ENCODE measurements at regions not wholly inside any gene's neighbourhood (a gene's known extent, or its start where the extent isn't known, plus 50 kb on each side); places are given as distances from the start of the nearest gene placed in this dataset.

- Histone ChIP-seq H4K20me1 (ENCODE audit: insufficient read depth) (no peaks in the 10 kb centered on the region), H3K36me3 (ENCODE audit: insufficient read depth, low read length) (no peaks in the 10 kb centered on the region), H2AFZ (ENCODE audit: low read depth, low read length) (no peak overlapping the region), H3K27ac (ENCODE audit: low read length) (no peak overlapping the region), H3K9me2 (ENCODE audit: insufficient read depth, low read length) (no peaks in the 10 kb centered on the region), H3K9me3 (ENCODE audit: low read length) (no peaks in the 10 kb centered on the region), H3K79me2 (replicated peaks; ENCODE audit: insufficient read depth, low read length) (no peaks in the 10 kb centered on the region), H3F3A (ENCODE audit: insufficient read depth, low read length, poor library complexity, severe bottlenecking) (no peaks in the 10 kb centered on the region), H3K27me3 (ENCODE audit: insufficient read depth, low read depth, low read length) (no peaks in the 10 kb centered on the region), H3K4me3 (ENCODE audit: low read length) (no peak overlapping the region), H3K9ac (ENCODE audit: low read length) (no peak overlapping the region), H3K4me2 (ENCODE audit: low read length) (no peak overlapping the region)
- TF ChIP-seq MXI1 (conservative IDR thresholded peaks at IDR 0.05; ENCODE audit: poor library complexity, severe bottlenecking) (no peak), EZH2 (IDR thresholded peaks at IDR 0.05; ENCODE audit: borderline replicate concordance, insufficient read depth, low read length, poor library complexity, severe bottlenecking) (no peak), EP300 (conservative IDR thresholded peaks at IDR 0.05; ENCODE audit: poor library complexity, severe bottlenecking) (no peak), REST (IDR thresholded peaks at IDR 0.05; ENCODE audit: borderline replicate concordance) (no peak), CTCF (IDR thresholded peaks at IDR 0.05; ENCODE audit: poor library complexity, severe bottlenecking) (no peak), RAD21 (conservative IDR thresholded peaks at IDR 0.05) (no peak), SMC3 (conservative IDR thresholded peaks at IDR 0.05; ENCODE audit: poor library complexity) (no peak), POLR2AphosphoS5 (IDR thresholded peaks at IDR 0.05) (no peak), TAF1 (IDR thresholded peaks at IDR 0.05; ENCODE audit: low read depth) (no peak)
Observed at GRCh38 chr5:142391058-142391845, 66.4 kb upstream of the SPRY4 start.

- Histone ChIP-seq H3K4me2 (ENCODE audit: low read length) (no peak overlapping the region), H3K27me3 (ENCODE audit: insufficient read depth, low read depth, low read length) (no peaks in the 10 kb centered on the region), H3F3A (ENCODE audit: insufficient read depth, low read length, poor library complexity, severe bottlenecking) (no peaks in the 10 kb centered on the region), H3K27ac (ENCODE audit: low read length) (no peak overlapping the region), H3K36me3 (ENCODE audit: insufficient read depth, low read length) (no peaks in the 10 kb centered on the region), H3K9me2 (ENCODE audit: insufficient read depth, low read length) (no peaks in the 10 kb centered on the region), H3K4me3 (ENCODE audit: low read length) (no peak overlapping the region), H3K9ac (ENCODE audit: low read length) (no peak overlapping the region), H3K9me3 (ENCODE audit: low read length) (no peaks in the 10 kb centered on the region), H3K79me2 (replicated peaks; ENCODE audit: insufficient read depth, low read length) (no peaks in the 10 kb centered on the region), H4K20me1 (ENCODE audit: insufficient read depth) (no peaks in the 10 kb centered on the region), H2AFZ (ENCODE audit: low read depth, low read length) (no peak overlapping the region)
- no peak for TF ChIP-seq CTCF (IDR thresholded peaks at IDR 0.05; ENCODE audit: poor library complexity, severe bottlenecking)
- TF ChIP-seq POLR2AphosphoS5 (IDR thresholded peaks at IDR 0.05), result no peak
- TF ChIP-seq TAF1 (IDR thresholded peaks at IDR 0.05; ENCODE audit: low read depth), result no peak
- TF ChIP-seq EP300 (conservative IDR thresholded peaks at IDR 0.05; ENCODE audit: poor library complexity, severe bottlenecking), result no peak
- no peak for TF ChIP-seq RAD21 (conservative IDR thresholded peaks at IDR 0.05)
- no peak for TF ChIP-seq MXI1 (conservative IDR thresholded peaks at IDR 0.05; ENCODE audit: poor library complexity, severe bottlenecking)
- no peak for TF ChIP-seq REST (IDR thresholded peaks at IDR 0.05; ENCODE audit: borderline replicate concordance)
- no peak for TF ChIP-seq SMC3 (conservative IDR thresholded peaks at IDR 0.05; ENCODE audit: poor library complexity)
- no peak for TF ChIP-seq EZH2 (IDR thresholded peaks at IDR 0.05; ENCODE audit: borderline replicate concordance, insufficient read depth, low read length, poor library complexity, severe bottlenecking)
Observed at GRCh38 chr5:142390334-142390733, 65.5 kb upstream of the SPRY4 start.

Data from neural cell (in vitro differentiated cells).